HuH-7 (cell line): ENCODE measurements at regions not wholly inside any gene's neighbourhood (a gene's known extent, or its start where the extent isn't known, plus 50 kb on each side); places are given as distances from the start of the nearest gene placed in this dataset.

ENCODE experiments used
- DNase-seq: peaks from one replicate; pipeline ENCODE4 v3.0.0; 2011; ENCODE audit warnings: low spot score

DNA sequence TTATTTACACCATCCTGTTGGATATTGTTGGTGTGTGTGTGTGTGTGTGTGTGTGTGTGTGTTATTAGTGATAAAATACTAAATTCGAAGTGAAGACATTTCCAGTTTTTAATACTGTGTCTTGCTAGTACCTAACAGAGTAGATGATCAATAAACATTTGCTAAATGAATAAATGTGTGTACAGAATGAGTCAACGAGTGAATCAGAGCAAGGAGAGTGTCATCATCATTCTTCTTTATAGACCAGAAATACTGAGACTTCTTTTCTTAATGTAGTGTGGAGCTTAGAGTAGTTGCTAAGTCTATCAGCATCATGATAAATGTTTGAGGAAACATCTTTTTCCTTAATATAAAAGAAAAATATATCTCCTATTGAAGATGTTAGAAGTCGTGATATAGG lies 169.7 kb upstream of the SATB2 start:
- DNase-seq, result no peak

GRCh38 chr2:199624958-199625357 lies 167.2 kb upstream of the SATB2 start:
- no peak for DNase-seq

DNA sequence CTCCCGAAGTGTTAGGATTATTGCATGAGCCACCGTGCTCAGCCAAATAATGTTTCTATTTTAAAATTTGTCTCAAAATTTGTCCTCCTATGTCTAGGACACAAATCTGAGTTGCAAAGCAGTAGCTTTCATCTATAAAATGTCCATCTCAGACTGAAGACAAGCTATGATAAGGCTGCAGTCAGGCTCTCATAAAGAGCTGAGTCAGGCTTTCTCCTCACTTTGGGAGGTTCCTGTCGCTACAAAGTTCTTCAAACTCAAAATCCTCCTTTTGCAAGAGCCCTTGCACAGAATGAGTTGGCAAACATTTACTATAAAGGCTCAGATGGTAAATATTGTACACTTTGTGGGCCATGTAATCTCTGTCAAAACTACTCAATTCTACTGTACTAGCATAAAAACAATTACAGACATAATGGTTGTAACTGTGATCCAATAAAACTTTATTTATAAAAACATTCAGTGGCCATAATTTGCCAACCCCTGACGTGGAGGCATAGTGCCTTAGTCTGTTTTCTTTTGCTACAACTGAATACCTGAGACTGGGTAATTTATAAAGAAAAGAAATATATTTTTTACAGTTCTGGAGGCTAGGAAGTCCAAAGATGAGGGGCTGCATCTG lies 154.9 kb upstream of the SATB2 start:
- no peak for DNase-seq

DNA sequence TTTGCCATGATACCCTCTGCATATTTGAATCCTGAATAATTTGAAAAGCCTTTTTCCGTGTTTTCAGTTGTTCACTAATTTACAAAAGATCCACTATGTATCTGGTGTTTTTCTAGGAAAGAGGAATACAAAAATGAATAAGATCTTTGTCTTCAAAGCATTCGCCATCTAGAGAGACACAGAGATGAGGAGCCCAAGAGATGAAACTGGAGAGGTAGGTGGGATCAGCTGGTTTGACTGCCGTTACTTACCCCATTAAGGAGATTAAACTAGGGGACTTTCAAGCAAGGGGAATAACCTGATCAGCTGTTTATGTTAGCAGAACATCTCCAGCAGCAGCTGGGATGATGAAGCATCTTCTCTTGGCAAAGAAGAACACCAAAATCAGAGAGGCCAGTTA lies 150.2 kb upstream of the SATB2 start:
- DNase-seq, result no peak

DNA sequence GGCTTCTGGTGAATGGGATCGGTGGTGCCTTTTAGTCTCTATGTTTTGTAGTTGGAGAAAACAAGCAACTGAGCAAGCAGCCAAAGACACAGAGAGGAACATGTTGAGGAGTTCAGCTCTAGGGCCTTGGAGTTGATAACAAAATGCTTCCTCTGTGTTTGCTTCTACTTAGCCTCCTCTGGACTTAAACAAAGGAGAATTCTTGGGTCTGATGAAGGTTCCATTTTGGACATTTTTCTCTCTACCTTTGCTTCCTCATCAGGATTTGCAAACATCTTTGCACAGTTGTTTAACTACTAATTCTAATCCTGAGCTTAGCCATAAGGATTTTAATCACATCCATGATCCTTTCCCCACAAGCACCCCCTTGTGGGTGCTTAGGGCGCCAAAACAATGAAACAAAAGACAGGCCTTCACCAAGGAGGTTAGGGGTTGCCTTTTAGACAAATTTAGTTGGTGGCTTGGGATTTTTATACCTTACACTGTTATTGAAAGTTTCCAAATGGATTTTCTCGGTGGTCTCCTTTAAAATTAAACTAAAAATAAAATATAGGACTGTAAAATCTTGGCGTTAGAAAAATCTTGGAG lies 148.5 kb upstream of the SATB2 start:
- peak; percentile 60 for DNase-seq

GRCh38 chr2:199603721-199604291 lies 146.1 kb upstream of the SATB2 start:
- no peak for DNase-seq

DNA sequence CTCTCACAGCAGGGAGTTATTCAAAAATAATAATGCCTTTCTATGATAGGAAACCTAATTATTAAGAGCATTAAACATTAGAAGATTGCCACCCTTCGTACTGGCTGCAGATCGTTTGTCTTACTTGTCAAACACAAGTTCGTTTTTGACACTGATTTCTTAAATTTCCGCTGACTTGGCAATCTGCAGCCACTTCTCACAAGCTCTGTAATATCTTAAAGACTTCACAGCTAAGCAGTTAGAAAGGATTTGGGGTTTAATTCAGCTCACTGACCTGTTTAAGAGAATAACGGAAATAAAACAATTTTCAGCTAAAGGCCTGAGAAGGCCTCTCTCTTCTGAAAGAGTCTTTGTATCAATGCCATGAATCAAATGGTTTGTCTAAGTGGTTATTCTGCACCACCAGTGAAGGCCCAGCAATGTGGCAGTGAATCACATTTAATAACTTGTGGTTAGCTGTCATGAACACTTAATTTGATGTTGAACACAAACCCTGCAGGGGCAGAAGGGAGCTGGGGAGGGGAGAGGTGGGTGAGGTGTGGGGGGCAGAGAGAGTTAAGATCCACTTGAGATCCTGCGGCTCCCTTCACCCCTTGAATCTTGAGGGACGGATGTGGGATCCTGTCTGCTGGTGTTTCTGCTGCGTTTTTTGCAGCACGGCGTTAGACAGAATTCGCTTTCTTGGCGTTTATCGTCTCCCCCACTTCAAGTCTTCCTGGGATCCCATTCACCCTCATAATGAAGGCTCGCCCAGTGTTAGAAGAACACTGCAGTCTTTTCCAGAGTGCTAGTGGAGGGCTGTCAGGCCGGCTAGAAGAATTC lies 145.4 kb upstream of the SATB2 start:
- DNase-seq, result no peak

- peak; percentile 89 for DNase-seq
These were observed 144.6 kb upstream of the SATB2 start for GRCh38 chr2:199602271-199602895.

DNA sequence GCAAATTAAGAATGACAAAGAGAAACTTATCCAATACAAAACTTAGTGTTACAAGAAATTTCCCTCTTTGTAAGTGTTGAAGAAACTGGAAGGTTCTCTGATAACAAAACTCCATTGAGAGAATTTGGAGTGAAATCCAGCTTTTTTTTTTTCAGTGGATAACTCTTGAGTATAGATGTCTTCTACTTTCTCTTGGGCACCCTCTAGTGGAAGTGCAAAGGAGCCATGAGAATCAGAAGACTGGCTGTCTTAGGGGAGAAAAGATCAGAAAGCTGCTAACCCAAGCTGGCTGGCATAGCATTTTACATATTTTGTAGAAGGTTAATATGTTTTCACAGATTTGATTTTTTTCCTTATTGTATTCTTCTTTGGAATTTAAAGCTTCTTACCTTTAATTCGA lies 138.8 kb upstream of the SATB2 start:
- peak; percentile 28 for DNase-seq

DNA sequence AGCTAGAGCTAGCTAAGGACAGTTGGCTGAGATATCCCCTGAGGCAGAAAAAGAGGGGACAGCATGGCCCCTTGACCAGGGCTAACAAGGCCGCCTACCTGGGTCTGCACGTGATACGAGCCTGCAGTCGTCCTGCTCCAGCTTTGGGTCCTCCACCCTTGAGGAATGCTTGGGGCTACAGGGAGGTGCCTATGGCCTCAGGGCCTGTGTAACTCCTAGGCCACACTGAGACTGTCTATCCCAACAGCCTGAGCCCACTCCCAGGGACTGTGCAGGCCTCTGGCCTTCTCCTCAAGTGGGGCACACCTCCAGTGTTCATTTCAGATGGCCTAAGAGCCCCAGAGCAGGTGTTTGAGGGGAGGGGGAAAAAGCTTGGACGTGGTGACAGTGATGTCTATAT lies 136.7 kb upstream of the SATB2 start:
- DNase-seq, result no peak

DNA sequence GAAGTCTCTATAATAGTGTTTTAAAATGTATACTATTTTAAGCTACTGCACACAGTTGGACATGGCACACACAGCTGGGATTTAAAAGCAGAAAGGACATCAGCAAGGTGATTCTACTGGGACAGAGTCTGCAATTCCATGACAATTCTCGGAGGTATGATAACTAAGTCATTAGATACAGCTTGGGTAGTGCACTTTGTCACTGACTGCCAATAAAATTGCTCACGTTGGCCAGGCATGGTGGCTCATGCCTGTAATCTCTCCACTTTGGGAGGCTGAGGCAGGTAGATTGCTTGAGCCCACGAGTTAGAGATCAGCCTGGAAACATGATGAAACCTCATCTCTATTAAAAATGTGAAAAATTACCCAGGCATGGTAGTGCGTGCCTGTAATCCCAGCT lies 134.1 kb upstream of the SATB2 start:
- no peak for DNase-seq

GRCh38 chr2:199590321-199591203 lies 132.8 kb upstream of the SATB2 start:
- DNase-seq, result no peak

DNA sequence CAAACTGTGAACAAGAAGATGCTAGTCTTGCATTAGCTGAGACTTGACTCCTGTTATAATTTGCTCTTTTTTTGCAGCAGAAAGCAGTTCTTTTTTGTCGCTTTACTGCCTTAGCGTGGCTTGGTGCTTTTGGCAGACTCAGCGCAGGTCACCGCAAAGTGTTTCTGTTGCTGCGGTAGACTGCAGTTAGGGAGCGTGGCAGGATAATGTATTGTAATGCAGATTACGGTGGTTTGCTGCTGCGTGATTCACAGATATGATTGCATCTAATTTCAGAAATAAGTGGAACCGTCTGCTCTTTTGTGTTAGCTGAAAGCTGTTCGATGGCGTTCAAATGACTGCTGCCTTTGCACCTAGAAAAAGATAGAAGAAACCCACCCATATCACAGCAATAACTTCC lies 131.6 kb upstream of the SATB2 start:
- no peak for DNase-seq

DNA sequence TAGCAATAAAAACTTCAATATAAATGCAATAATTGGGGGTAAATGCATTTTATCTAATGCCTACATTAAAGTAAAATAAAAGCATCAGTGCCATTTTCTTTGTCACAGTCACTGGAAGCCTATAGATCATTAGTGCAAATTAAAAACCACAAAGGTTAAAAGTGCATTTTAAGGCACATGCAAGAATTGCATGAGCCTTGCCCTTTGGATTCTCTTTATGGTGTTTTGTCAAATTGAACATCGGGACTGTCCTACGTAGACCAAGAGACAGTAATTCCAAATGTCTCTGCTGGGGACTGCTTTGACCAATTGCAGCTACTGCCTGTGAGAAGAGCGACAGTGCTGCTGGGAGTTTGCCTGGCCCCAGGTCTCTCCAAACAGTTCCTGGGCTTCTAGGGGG lies 130.3 kb upstream of the SATB2 start:
- DNase-seq, result no peak

GRCh38 chr2:199586646-199587045 lies 128.9 kb upstream of the SATB2 start:
- DNase-seq, result no peak

DNA sequence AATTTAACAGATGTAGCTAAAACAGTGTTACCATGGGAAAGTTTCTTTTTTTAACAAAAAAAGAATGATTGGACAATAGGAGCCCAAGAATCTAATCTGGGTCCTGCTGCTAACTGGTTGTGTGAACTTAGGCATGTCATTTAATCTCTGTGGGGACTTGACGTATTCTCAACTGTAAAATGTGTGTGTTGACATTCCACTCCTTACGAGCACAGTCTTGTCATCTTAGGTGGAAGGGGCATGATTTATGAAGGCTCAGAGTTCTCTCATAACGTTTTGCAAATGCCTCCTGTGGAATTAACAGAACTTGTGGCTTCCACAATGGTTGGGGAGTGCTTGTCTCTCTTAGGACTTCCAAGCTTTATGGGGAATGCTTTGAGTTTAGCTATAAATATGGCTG lies 125.9 kb upstream of the SATB2 start:
- DNase-seq, result no peak

DNA sequence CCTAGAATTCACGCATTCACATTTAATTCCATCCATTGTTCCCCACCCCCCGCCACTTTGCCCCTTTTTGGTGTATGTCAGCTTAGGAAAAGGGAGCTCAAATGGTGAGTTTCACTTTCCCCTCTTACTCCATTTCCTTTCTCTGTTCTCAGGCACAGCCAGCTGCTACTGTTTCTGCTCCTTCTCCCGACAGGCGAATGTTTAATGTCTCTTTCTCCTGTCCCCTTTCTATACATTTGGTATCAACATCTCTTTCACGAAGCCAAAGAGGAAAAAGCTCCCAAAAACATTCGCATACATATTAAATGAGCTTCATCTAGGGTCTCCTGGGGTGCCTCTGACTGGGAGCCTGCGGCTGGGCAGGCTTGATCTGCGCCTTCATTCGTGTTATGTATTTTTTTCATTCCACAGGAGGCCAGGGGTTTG lies 124.2 kb upstream of the SATB2 start:
- DNase-seq, result no peak

DNA sequence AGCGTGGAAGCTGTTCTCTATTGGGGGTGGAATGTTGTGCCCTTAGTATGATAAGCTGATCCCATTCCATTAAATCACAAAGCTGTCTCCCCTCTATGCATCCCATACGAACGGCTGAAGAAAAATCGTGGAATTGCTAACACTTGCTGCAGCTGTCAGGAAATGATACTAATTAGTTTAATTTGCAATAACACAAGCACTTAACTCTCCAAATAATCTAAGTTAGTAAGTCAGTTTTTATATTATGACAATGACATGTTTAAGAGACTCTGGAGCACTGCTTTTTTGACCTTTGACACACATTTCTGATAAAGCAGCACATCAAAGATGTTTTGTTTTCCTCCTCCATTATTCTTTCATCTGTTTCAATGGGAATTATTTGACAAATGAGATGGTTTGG lies 123.7 kb upstream of the SATB2 start:
- no peak for DNase-seq

DNA sequence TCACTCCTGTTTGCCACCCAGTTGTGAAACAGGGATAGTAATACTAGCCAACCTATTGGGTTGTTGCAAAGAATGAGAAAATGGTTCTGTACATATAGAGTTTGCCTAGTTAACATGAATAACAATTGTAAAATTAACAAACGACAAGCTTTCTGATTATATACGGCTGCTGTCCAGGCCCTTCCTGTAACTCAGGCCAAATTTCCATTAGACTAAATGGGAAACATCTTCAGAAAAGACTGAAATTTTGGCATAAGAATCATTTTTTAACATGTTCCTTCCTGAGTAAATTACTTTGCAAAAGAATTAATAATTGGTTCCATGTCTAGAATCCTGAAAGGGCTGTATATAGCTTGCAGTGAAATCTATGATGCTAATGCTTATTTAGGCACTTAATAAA lies 117.7 kb upstream of the SATB2 start:
- DNase-seq, result no peak

DNA sequence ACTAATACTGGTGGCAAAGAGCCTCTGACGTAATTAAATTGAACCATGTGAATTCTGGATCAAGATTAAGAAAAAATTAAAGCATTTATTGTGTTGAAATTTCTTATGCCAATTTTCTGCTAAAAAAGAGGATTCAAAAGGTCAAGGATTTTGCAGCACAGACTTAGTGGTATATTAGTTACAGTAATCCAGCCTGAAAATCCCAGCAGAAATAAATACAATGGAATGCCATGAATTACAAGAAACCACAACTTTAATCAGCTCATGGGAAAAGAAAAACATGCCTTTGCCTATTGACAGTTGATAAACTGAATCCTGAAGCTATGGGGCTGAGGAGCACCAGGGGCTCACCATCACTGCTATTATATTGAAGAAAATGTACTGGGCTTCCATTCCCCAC lies 114.8 kb upstream of the SATB2 start:
- DNase-seq, result no peak

- no peak for DNase-seq
These were observed 113.2 kb upstream of the SATB2 start for GRCh38 chr2:199570934-199571333.

DNA sequence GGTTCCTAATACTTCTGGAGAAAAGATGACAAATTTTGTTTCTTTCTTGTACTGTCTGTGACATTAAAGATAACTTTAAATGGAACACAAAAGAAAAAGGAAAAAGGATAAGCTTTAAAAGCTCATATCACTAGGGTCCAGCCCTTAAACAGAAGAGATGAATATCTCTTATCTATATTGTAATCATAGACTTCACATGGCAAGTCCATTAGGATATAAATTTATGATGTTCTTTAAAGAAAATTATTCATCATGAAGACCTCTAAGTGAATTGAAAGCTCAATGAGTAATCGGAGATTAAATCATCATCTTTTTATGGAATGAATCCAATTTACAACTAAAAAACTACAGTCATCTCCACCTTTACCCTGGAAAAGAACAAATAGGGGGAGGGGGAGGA lies 111.6 kb upstream of the SATB2 start:
- no peak for DNase-seq
